ENCODE measurements at regions not wholly inside any gene's neighbourhood (a gene's known extent, or its start where the extent isn't known, plus 50 kb on each side); places are given as distances from the start of the nearest gene placed in this dataset.
"Not testable (repeated sequence)": the region's sequence is repeated elsewhere in the genome, so short reads cannot be mapped to it uniquely, and the experiment has no call there.

DNA sequence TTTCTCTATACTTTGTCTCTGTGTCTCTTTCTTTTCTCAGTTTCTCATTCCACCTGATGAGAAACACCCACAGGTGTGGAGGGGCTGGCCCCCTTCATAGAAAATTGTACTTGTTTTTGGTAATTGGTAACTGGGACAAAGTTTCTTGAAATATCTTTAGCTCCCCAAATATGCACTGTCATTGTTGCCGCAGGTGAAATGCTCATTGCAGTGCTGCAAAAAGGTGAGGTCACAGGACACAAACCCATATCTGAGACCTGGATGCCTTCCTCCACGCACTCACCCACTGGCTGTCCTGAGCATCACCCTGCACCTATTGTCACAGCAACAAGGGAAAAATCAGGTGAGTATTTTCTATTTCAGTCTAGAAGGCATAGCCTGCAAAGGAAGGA lies 74.5 kb upstream of the CCDC180 start:
- TF ChIP-seq POLR2A, EP300 (IDR thresholded peaks at IDR 0.05): not testable (repeated sequence)
- TF ChIP-seq, protein P1, sequence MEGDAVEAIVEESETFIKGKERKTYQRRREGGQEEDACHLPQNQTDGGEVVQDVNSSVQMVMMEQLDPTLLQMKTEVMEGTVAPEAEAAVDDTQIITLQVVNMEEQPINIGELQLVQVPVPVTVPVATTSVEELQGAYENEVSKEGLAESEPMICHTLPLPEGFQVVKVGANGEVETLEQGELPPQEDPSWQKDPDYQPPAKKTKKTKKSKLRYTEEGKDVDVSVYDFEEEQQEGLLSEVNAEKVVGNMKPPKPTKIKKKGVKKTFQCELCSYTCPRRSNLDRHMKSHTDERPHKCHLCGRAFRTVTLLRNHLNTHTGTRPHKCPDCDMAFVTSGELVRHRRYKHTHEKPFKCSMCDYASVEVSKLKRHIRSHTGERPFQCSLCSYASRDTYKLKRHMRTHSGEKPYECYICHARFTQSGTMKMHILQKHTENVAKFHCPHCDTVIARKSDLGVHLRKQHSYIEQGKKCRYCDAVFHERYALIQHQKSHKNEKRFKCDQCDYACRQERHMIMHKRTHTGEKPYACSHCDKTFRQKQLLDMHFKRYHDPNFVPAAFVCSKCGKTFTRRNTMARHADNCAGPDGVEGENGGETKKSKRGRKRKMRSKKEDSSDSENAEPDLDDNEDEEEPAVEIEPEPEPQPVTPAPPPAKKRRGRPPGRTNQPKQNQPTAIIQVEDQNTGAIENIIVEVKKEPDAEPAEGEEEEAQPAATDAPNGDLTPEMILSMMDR (IDR thresholded peaks at IDR 0.05) = not testable (repeated sequence)
